Thymus (tissue), 11 donors: ENCODE measurements at regions not wholly inside any gene's neighbourhood (a gene's known extent, or its start where the extent isn't known, plus 50 kb on each side); places are given as distances from the start of the nearest gene placed in this dataset.

Experiments used
- DNase-seq, 9 donors: peaks; one replicate each; pipeline ENCODE4 v3.0.0-alpha.2; 2013; ENCODE audit warnings: low spot score in 9 of 9, low read depth in 6 of 9, missing footprints in 1 of 9
- H3K27ac ChIP-seq, 2 donors: one replicate each; pipeline ENCODE4 v1.5.1; 2013; ENCODE audit warnings: control low read depth in 1 of 2, low read depth in 1 of 2, low read length in 1 of 2, mild to moderate bottlenecking in 1 of 2, moderate library complexity in 1 of 2
- H3K27me3 ChIP-seq, 2 donors: one replicate each; pipeline ENCODE4 v1.5.1; 2013; ENCODE audit warnings: low read length in 1 of 2; ENCODE audit not compliant: control insufficient read depth in 2 of 2, insufficient read depth in 1 of 2
- H3K36me3 ChIP-seq, 2 donors: one replicate each; pipeline ENCODE4 v1.5.1; 2013; ENCODE audit warnings: low read length in 1 of 2, mild to moderate bottlenecking in 1 of 2, moderate library complexity in 1 of 2; ENCODE audit not compliant: control insufficient read depth in 2 of 2, insufficient read depth in 2 of 2
- H3K4me1 ChIP-seq, 2 donors: one replicate each; pipeline ENCODE4 v1.5.1; 2013; ENCODE audit warnings: low read length in 2 of 2; ENCODE audit not compliant: control insufficient read depth in 2 of 2, insufficient read depth in 2 of 2
- H3K4me3 ChIP-seq, 2 donors: one replicate each; pipeline ENCODE4 v1.5.1; 2013; ENCODE audit warnings: low read length in 2 of 2, control low read depth in 1 of 2, mild to moderate bottlenecking in 1 of 2
- H3K9me3 ChIP-seq, 2 donors: one replicate each; pipeline ENCODE4 v1.5.1; 2013; ENCODE audit warnings: low read length in 1 of 2, mild to moderate bottlenecking in 1 of 2; ENCODE audit not compliant: control insufficient read depth in 2 of 2, insufficient read depth in 1 of 2
- WGBS: extraction: QIAGEN DNeasy Blood & Tissue Kit; methylation state at CpG from one replicate; pipeline ENCODE4 v1.1.7; 2013; 5-methylcytosine and 5-hydroxymethylcytosine counted together
- donor health status: healthy.

DNA sequence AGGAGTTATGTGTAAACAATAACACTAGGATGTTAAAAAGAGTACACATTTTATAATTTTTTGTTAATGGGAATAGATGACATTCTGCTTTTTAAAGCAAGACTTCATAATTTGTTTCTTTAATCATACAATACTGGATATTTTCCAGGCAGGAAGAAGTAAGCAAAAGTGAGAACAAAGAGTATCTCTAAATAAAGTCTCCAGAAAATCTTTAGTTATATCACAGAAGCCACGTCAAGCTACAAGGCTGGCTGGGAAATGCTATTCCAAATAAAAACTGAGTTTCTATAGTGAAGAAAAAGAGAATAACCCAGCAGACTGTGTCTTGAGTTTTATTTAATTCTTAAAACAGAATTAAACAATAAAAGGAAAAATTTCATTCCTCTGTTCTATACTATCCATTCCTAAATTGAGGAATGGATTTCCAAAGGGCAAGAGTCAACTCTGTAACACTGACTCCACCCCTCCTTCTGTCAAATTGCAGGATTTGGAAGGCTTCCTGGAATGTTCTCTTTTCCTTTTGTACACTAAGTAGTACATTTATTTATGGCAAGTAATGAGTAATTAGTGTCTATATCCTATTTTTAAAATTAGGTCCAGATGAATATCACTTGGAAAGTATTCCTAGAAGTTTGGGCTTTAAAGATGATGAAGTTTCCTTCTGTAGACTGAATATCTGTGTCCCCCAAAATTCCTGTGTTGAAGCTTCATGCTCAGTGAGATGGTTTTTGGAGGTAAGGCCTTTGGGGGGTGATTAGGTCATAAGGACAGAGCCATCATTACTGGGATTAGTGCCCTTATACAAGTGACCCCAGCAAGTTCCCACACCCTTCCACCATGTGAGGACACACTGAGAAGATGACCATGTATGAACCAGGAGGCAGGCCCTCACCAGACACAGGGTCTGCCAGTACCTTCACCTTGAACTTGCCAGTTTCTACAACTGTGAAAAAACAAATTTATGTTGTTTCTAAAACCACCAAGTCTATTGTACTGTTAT lies 290.9 kb downstream of the CRPPA start:
- Histone ChIP-seq H3K27ac (no peak overlapping the region), H3K9me3 (peaks cover 0 to 1% of the 10 kb centered on the region in 2 donors), H3K27me3 (no peaks in the 10 kb centered on the region), H3K36me3 (no peaks in the 10 kb centered on the region), H3K4me1 (no peaks in the 10 kb centered on the region), H3K4me3 (no peak overlapping the region)
- 95% methylated on average over 1 of the region's 1 CpG for WGBS
- no peak for DNase-seq

DNA sequence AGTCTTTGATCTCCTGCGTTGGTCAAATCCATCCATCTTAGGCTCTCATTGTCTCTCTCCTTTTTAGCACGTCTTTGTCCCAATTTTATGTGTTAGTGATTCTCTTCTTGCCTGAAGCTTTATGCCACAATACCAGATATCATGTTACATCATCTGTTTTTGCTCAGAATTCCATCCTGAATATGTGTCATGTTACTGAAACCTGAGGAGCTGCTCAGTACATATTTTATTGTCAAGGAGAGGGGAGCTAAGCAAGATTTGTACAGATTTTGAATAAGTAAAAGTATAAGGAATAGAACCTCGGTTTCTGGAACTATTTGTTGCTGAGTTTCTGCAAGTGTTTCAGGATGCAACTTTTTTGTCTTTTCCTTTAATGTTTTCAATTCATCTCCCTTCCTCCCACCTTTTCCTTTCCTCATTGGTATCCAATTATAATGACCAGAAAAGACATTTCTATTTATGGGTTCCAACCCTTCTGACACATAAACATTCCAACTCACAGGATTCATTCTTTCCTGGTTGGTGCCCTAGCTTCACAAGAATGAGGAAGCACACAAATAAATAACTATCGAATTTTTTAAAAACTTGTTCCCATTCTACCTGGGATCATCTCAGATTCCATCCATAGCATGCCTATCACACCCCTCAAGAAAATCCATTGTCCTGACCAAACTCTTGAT lies 291.8 kb downstream of the CRPPA start:
- no peak for DNase-seq
- 83% methylated on average over 4 of the region's 4 CpGs for WGBS
- H3K27ac ChIP-seq = no peak overlapping the region

DNA sequence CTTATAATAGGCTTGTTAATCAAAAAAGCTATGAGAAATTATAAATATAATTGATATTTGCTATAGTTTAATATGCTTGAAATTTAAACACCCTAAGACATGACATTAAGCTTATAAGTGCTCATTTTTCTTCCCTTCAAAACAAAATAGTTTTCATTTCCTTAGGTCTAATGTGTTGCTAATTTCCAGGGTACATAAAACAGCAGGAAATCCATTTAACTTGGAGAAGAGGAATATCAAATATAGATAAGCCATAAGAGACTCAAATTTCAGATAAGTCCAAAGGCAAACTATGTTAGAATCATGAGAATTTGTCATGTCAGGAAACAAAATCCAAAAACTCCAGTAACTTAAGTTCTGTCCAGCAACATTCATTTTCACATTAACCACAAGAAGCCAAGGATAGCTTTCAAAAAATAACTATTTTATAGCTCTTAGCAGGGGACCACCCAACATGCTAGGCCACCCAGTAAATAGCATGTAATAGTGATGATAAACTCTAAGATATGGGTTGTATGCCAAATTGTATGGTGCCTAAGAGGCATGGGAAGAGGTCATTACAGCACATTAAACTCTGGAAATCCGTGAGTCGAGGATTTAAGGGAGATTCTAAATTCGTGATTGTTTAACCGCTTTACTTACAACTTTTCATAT lies 298.1 kb downstream of the CRPPA start:
- Histone ChIP-seq H3K36me3 (no peaks in the 10 kb centered on the region), H3K27ac (no peak overlapping the region), H3K9me3 (no peaks in the 10 kb centered on the region), H3K4me1 (no peaks in the 10 kb centered on the region), H3K4me3 (no peak overlapping the region), H3K27me3 (no peaks in the 10 kb centered on the region)
- no peak for DNase-seq
- WGBS = 95% methylated on average over 4 of the region's 4 CpGs

More for the DNA sequence above, 291.8 kb downstream of the CRPPA start:
- peaks cover 0 to 1% of the 10 kb centered on the region in 2 donors for H3K9me3 ChIP-seq
- no peaks in the 10 kb centered on the region for H3K4me1 ChIP-seq
- H3K27me3 ChIP-seq = no peaks in the 10 kb centered on the region
- H3K36me3 ChIP-seq = no peaks in the 10 kb centered on the region
- H3K4me3 ChIP-seq = no peak overlapping the region

DNA sequence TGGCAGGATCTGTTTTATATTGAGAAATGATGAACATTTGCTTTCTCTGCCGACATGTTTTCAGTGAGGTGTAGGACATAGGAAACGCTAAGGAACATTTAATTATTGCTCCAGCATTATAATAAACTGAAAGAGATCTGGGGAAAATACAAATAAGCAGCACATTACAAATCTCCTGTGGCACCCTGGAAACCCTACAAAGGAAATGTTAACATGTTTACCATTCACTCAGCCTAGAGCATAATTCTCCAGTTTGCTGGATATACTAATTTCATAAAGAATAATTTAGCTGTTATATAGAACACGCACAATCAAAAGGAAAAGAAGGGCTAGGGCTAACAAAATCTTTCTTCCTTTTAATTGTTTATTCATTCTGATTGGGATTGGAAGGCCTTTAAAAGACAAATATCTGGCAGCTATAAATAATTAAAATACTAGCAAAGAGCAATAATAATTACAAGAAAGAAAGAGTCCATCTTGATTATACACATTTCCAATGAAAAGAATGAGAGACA lies 299.4 kb downstream of the CRPPA start:
- DNase-seq = no peak
- Histone ChIP-seq H3K27ac (no peak overlapping the region), H3K4me3 (no peak overlapping the region), H3K27me3 (no peaks in the 10 kb centered on the region), H3K9me3 (no peaks in the 10 kb centered on the region), H3K4me1 (no peaks in the 10 kb centered on the region), H3K36me3 (no peaks in the 10 kb centered on the region)
- WGBS = 94% methylated on average over 3 of the region's 3 CpGs

DNA sequence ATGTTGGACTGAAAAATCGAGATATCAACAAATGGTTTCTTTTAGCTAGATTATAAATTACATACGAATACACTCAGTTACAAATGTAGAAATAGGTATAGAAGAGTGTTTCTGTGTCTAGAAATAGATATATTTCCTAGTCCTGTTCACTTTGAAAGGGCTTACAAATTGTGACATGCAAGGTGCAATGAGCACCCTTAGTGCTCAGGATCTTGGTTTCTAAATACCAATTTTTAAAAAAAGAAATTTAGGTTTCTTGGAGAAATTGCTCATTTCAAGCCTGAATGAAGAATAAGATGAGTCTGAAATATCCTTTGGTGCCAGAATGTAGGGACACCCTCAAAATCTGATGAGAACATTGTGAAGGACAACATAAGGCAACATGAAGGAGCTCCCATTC lies 306.0 kb downstream of the CRPPA start:
- WGBS = 90% methylated on average over 2 of the region's 2 CpGs
- no peaks in the 10 kb centered on the region for H3K9me3 ChIP-seq
- H3K27ac ChIP-seq = no peak overlapping the region
- no peaks in the 10 kb centered on the region for H3K4me1 ChIP-seq
- H3K27me3 ChIP-seq = no peaks in the 10 kb centered on the region
- H3K4me3 ChIP-seq = no peak overlapping the region
- no peaks in the 10 kb centered on the region for H3K36me3 ChIP-seq
- DNase-seq = no peak

DNA sequence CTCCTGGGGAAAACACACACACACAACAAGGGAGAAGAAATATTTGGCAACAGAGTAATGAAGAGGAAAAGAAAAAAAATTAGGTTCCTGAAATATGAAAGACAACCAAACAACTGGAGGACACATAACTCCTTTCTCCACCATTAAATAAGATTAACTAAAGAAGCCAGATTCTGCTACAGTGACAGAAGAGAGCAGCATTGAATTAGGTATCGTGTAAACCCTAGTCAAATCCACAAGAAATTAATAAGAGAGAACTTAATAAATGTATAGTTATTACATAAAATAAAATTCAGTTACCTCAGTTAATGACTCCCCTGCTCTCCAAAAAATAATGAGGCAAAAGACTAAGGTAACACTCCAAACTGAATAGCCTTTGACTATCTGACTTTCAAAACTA lies 306.7 kb downstream of the CRPPA start:
- Histone ChIP-seq H3K9me3 (no peaks in the 10 kb centered on the region), H3K27me3 (no peaks in the 10 kb centered on the region), H3K4me1 (no peaks in the 10 kb centered on the region), H3K4me3 (no peak overlapping the region), H3K27ac (no peak overlapping the region), H3K36me3 (no peaks in the 10 kb centered on the region)
- DNase-seq = peak in 1 of 9 donors; percentile 3
- WGBS = 94% methylated on average over 1 of the region's 1 CpG

DNA sequence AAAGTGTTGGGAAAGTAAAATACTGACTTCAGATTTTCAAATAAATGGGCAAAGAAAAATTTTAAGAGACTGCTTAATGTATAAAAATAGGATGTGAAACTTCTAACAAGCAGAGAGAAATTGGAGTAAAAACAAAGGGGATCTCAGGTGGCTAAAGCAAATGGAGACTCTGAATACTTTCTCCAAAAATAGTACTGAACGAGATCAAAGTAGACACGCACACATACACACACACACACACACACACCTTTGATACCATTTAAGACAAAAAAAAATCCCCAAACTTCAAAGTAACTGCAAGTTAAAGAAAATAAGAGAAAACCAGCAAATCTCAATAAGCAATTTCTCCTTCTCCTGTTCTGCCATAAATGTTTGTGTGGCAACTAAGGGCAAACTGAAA lies 307.3 kb downstream of the CRPPA start:
- no peak overlapping the region for H3K4me3 ChIP-seq
- WGBS = 83% methylated on average over 2 of the region's 2 CpGs
- no peaks in the 10 kb centered on the region for H3K9me3 ChIP-seq
- DNase-seq = no peak
- no peaks in the 10 kb centered on the region for H3K4me1 ChIP-seq
- H3K36me3 ChIP-seq = no peaks in the 10 kb centered on the region
- no peak overlapping the region for H3K27ac ChIP-seq
- no peaks in the 10 kb centered on the region for H3K27me3 ChIP-seq

DNA sequence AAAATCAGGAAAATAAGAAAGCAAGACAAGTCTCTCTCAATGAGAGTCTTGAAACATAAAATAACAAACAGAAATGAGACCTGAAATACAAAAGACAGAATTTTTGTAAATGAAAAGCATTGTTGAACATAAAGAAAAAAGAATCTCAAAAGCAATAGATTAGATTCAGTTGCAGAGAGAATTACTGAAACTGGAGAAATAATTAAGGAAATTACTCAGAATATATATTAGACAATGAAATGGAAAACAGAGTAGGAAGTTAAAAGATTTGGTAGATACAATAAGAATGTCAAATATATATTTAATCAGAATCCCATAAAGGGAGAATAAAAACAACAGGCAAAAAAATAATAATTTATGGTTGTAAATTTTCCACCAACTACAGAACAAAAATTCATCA lies 308.3 kb downstream of the CRPPA start:
- no peak for DNase-seq
- no peaks in the 10 kb centered on the region for H3K4me1 ChIP-seq
- H3K27ac ChIP-seq = no peak overlapping the region
- H3K9me3 ChIP-seq = no peaks in the 10 kb centered on the region
- H3K27me3 ChIP-seq = no peaks in the 10 kb centered on the region
- no peak overlapping the region for H3K4me3 ChIP-seq
- no peaks in the 10 kb centered on the region for H3K36me3 ChIP-seq

DNA sequence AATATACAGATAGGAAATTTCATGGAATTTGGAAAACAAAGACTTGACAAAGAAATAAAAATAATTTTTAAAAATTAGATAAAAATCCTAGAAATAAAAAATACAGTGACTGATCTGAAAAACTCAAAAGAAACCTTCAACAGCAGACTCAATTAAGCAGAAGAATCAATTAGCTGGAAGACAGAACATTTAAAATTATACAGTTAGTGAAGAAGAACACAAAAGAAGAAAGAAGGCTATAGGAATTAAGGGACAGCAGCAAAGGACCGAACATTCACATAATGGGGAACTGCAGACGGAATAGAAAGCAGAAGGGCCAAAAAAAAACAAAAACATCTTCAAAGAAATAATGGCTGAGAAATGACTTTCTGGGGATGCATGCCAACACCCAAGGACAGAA lies 314.5 kb downstream of the CRPPA start:
- Histone ChIP-seq H3K9me3 (peaks cover 0 to 5% of the 10 kb centered on the region in 2 donors), H3K4me1 (no peaks in the 10 kb centered on the region), H3K27me3 (no peaks in the 10 kb centered on the region), H3K27ac (no peak overlapping the region), H3K4me3 (no peak overlapping the region), H3K36me3 (no peaks in the 10 kb centered on the region)
- 98% methylated on average over 2 of the region's 2 CpGs for WGBS
- DNase-seq = no peak
